HG02623 (cell line): ENCODE measurements at regions not wholly inside any gene's neighbourhood (a gene's known extent, or its start where the extent isn't known, plus 50 kb on each side); places are given as distances from the start of the nearest gene placed in this dataset.

Experiments
- ATAC-seq: cut with Tn5 transposase; IDR thresholded peaks from one replicate; pipeline ENCODE4 v1.9.1; 2021; ENCODE audit warnings: moderate library complexity; ENCODE audit not compliant: unreplicated experiment

DNA sequence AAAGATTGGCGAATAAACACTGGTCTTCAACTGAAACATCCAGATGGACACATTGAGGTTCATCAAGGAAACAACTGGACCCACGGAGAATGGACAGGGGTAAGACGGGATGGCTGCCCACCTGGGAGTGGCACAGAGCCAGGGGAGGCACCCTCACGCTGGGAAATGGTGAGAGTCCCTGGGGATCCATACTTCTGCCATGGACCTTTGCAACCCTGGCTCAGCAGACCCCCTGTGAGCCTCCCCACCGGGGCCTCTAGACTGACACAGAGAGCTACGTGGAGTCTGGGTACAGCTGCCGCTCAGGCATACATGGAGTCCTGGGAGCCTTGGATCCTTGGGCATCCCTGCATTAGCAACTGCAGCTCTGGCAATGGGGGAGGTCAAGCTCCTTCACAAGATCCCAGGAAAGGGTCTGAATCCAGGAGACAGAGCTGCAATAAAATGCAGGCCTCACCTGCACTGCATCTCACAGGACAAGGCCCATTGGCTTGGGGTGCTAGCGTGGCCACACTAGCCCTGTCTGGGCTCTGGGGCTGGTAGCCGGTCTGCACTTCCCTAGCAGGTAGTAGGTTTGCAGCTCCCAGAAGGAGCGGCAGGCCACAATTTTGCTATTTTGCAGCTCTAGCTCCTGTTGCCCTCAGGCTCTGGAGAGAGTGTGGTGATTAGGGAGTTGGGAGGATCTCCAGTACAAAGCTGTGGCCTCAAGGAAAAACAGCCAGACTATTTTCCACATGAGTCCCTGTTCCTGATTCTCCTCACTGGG lies 496.4 kb upstream of the LRRC4C start:
- ATAC-seq: no peak

DNA sequence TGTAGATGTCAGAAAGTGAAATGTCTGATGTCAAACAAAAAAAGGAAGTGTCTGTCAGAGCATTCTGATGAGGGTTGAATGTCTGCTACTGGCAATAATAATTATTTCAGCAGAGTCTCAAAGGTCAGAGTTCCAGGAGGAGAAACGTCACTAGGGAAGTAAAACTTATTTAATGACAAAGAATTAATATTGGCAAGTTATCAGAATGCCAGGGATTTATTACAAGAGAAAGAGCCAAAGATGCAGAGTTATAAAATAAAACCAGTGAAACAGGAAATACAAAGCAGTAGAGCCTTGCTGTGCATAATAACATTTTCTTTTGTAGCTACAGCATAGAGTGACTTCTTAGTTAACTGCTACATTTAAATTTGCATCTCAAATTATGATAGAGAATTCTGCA lies 504.0 kb upstream of the LRRC4C start:
- ATAC-seq: no peak

DNA sequence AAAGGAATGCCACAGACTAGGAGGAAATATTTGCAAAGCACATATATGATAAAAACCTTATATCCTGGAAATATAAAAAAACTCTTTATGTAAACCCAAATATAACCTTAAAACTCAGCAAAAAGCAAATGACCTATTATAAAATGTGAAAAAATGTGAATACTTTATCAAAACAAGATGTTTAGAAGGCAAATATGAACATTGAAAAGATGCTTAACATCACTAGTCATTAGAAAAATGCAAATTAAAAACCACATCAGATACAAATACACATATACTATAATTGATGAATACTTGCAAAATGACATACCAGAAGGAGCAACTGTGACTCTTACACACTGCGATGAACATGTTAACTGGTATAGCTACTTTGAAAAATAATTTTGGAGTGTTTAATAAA lies 511.2 kb upstream of the LRRC4C start:
- ATAC-seq: no peak

DNA sequence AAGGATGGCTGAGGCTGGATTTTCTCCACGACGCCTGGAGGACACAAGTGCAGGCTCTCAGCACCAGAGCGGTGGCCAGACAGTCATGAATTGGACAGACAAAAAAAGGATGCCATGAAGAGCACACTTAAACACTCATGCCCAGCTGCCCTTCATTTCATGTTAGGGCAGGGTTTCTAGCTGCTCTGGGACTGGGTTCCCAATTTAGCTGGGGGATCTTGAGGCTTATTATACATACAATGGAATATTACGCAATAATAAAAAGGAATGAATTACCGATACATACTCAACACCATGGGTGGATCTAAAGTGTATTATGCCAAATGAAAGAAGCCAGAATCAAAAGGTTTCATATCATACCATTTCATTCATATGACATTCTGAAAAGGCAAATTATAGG lies 512.1 kb upstream of the LRRC4C start:
- no peak for ATAC-seq

DNA sequence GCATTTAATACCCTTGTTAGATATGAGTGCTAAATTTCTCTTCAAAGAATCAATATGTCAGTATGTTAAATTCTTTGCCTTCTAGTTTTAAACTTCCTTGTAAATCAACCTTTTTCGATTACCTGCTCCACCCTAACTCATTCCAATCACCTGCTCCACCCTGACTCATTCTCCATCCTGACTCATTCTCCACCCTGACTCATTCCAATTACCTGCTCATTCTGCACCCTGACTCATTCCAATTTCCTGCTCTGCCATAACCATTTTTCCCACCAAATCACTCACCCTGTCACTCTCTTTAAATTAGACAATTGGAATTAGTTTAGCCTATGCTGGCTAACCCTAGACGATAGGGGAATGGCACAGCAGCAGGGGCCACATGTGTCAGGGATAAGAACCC lies 519.5 kb upstream of the LRRC4C start:
- ATAC-seq: no peak

DNA sequence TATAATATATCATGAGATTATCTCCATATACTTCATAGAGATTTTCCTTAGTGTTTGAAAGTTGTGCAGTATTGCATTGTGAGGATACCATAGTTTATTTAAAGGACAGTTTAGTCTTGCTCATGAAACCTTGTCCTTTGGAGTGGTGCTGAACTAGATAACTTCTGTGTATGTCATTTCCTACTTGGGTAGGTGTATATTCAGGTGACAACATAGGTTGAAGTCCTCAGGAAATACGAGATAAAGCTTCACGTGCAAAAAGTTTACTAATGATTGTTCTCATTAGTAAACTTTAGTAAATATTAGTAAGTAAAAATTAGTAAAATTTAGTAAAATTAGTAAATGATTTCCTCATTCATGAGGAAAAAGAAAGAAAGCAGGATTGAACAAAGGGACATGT lies 521.3 kb upstream of the LRRC4C start:
- no peak for ATAC-seq

DNA sequence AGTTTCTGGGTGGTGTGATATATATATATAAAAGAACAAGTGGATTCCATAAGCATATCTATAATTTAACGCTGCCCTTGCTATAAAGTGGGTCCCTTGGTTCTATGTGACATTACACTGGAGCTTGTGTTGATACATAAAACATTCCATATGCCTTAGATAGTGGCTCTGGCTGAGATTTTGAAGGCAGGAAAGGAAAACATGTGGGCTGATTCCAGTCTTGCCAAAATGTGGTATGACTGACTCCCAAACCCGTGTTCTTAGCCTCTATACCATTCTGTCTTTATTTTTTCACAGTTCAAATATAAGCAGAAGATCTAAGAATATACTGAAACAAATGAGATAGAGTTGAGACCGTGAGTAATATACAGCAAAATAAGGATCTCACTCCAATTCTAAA lies 522.8 kb upstream of the LRRC4C start:
- ATAC-seq: no peak

DNA sequence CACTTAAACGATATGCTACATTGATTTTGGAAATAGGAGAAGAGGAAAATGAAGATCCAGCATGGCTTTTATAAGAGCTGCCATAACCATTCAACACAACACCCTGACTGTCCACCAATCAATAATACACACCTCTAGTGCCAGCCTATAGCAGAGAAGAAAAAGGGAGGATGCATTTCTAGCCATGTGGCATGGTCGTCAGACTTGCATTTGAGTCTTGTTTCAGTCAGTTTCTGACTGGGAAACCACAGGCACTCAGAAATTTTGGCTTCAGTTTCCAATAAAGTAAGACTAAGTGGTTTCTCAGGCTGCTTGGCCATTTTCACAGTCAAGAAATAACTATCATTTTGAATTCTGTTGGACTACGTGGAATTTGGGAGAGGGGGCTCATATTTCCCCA lies 523.5 kb upstream of the LRRC4C start:
- no peak for ATAC-seq

DNA sequence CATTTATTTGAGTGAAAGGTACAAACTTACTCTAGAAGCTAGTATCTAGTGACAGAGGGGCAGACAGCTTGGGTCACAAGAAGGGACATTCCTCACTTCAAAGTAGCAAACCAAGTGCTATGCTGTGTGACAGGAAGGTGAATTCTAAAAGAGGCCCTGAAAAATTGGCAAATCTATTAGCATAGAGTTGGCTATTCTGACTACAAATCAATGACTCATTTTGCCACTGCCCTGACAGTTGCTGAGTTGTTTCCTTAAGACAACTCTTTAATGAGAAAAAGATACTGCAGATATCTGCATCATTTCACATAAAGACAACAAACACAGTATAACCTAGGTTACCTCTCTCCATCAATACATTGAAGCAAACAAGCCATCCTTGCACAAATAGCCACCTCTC lies 524.0 kb upstream of the LRRC4C start:
- ATAC-seq: no peak

DNA sequence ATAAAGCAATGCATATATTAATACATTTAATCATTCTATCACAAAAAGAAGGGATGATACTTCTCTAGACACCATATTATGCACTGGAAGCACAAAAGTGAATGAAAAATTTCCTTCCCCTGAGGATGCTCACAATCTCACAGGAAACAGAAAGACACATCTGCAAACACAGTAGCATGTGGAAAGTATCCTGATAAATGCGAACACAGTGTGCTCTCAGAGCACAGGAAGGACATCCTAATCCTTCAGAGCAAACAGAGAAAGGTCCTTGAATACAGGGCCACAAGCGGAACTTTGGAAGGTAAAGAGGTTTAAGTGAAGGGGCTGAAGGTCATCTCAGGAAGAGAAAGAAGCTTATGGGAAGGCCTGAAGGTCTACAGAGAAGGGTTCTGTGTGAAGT lies 524.6 kb upstream of the LRRC4C start:
- ATAC-seq: no peak

DNA sequence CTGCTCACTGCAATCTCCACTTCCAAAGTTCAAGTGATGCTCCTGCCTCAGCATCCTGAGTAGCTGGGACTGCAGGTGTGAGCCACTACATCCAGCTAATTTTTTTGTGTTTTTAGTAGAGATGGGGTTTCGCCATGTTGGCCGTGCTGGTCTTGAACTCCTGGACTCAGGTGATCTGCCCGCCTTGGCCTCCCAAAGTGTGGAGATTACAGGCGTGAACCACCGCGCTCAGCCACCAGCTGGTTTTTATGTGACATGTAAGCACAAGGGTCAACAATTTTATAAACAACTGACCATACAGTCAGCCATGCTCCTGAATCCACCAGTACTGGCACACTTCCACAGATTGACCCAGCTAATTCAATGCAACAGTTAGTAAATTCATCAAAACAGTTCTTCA lies 526.3 kb upstream of the LRRC4C start:
- ATAC-seq: no peak

DNA sequence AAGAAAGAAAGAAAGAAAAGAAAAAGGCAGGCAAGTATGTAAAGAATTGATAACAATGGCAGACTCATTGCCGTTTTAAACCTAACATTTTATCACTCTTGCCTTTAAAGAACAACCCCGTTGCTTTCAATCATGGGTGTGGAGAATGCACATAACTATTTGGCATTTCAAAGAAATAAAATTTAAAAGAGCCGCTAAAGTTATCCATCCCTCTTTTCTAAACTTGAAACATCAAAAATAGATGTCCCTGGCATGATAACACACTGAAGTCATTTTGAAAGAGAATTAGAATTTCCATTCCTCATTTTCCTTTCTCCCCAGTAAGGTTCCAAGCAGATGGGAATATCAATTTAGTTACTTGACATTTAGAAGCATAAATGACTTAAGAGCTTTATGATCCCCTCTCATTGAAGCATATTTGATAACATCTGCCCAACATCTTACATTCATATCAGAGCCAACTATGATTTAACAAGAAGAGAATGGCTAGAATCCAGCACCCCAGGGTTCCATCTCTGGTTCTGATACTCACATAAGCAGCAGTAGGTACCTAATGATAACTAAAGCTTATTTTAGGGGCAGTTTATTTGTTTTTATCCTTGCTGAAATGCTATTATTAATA lies 529.6 kb upstream of the LRRC4C start:
- no peak for ATAC-seq

DNA sequence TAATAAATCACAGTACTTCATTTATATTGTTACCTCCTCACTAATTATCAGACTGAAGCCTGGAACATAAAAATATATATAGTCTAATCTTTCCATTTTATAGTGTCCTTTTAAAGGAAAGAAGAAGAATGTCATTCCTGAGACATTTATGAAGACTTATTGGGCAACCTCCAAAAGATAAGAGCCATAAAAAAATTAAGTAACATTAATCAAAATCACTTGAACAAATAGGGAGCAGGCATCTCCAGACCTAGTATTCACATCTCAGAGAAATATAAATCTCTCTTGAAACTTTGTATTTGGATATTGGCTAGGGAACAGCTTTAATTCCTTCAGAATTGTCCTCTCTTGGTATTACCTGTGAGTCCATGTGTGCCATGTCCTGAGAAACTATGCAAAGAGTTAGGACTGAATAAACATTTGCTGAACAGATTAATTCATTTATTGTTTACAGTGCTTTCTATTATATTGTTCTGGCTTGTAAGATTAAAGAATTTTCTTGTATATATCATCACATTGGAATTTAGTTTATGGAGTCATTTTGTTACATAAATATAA lies 530.5 kb upstream of the LRRC4C start:
- ATAC-seq: no peak

DNA sequence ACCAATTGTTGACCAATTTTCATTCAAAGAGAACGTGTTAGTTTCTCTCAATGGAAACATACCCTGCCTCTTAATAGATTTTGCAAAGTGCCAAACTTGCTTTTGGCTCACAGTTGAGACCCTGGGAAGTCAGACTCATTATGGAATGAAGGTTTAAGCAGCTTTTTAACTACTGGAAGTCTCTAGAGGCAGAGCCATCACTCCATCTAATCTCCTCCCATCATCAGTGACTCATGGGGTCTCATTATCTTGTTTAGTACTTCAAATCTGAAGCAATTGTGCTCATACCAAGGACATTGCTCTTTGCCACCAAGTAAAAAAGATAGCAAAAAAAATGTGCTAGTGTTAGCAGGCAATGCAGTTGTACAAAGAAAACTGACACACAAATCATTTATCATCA lies 537.1 kb upstream of the LRRC4C start:
- ATAC-seq: no peak

DNA sequence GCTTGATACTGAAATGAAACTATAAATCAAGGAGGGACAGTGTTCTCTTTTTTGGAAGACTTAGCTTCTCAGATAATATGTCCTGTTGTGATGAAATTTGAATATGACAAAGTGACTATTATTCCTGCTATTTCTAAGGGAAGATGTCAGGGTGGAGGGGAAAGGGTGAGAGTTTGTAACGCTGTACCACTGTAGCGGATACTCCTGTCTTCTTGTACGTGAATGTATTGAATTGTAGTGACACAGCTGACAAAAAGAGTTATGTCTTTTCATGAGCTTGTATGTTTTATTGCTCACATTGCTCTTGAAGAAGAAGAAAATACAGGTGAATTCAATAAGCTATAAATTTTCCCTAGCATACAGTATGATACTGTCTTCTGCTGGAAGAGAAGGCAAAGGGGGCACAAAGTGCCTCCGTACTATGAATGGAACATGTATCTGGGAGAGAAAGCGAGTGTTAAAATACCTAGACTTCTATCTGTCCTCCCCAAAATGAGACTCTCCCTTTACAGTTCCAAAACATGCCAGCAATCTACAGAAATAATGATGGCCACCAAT lies 538.5 kb upstream of the LRRC4C start:
- ATAC-seq: no peak

DNA sequence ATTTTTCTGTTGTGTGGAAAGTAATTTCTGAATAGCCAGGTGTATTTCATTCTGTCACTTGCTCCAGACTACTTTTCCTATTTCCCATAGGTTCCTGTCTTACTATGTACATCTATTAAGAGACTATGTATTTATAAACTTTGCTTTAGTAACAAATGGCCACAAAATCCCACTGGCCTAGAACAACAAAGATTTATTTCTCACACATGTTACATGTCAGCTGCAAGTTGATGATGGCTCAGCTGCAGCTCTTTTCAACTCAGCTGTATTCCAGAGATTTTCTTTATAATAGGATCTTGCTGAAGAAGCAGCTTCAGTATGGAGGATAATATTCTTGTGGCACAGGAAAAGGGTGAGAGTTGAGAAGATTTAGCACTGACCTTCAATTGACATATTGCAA lies 539.6 kb upstream of the LRRC4C start:
- no peak for ATAC-seq

DNA sequence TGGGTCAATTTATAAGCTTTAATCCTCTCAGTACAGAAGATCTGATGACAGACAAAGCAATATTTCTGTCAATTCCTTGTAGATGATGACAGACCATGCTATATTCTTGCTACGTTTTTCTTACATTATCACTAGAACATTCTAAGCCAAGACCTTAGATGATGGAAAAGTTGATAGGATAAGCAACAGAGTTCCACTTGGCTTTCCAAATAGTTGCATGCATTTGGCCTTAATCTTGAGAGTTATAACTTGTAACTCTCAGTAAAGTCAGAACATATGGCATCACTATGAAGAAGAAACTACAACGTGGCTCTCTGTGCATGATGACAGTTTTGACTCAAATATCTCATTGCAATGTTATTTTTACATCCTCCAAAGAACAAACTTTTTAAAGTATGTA lies 544.3 kb upstream of the LRRC4C start:
- no peak for ATAC-seq

DNA sequence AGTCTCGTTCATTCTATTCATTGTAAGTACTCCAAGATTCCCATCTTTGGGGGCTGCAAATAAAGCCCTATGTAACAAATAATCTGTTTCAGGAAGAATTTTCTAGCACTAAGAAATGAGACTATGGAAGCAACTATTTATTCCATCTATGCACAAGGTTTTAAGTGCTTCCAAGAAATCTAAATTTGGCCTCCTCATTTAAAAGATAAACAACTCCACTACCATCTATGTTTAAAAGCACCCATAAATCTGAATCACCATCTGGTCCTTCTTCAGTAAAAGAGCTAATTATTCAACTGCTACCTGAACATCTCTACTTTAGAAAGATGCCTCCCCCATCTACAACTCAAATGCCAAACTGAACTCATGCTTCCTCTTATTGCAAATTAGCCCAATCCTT lies 547.3 kb upstream of the LRRC4C start:
- ATAC-seq: no peak

DNA sequence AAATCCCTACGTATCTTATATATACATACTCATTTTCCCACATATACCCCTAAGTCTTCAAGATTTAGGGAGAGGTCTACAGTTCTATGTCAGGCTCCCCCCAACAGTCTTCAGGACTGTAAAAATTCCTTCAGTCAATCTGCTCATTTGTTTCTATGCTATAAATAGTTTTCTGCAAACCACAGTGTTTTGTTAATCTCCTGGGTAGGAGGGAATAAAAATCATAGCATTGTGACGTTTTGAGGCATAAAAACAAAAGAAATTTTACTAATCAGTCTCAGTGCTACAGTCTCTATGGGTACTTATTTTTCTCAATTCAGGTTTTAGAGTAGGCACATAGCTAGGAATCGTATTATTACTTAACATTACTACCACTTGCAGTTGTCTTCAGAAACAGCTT lies 552.8 kb upstream of the LRRC4C start:
- no peak for ATAC-seq

DNA sequence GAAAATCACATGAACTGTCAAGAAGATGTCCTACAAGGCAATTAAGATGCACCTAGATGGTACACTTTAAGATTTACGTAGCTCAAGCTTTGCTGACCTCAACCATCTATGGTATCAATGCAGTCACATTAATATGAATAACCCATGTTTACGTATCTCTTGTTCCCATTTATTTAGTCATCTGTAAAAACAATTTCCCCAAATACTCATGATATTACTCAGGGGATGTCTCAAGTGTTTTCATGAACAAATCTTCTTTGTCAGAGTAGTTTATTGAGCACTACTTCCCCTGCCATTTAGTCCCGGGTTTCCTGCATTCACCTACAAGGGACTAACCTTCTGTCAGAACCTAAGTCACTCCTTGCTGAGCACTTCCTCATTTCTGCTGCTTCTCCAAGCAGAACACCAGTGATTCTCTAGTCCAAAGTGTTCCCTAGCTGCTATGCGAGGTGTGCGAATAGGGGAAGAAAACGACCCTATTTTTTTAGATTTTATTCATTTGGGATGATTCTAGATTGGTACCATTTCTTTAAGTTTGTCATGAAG lies 554.3 kb upstream of the LRRC4C start:
- ATAC-seq: no peak

DNA sequence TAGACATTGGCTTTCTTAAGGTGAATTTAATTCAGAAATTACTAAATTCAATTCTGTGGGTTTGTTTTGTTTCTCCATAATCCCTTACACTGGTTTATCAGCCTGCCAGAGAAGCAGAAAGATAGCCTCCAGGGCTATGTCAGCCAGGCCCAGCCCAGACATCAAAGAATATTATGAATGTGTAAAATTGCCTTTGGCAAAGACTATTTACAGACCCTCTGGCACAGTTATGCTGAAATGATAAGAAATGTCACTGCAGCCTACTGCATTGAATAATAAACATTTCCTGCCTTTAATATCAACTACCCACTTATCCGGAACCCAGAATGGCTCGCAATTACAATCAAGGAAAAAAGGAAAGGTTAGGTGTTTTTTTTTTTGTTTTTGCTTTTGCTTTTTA lies 562.5 kb upstream of the LRRC4C start:
- no peak for ATAC-seq

DNA sequence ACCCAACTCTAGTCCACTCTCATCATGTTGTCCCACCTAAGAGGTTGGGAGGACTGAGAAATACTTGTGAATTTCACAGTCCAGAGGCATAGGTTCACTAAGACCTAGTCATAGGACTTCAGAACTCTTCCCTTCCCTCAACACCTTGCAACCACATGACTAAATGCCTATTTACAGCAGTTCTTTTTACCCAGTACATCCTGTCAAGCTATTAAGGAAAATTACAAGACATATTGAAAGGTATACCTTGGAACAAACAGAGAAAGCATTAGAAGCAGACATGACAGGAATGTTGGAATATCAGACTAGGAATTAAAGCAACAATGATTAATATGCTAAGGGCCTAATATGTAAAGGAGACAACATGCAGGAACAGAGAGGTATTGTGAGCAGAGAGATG lies 563.8 kb upstream of the LRRC4C start:
- no peak for ATAC-seq
